Suppressor macrophage (primary cell): ENCODE measurements at regions not wholly inside any gene's neighbourhood (a gene's known extent, or its start where the extent isn't known, plus 50 kb on each side); places are given as distances from the start of the nearest gene placed in this dataset.

ENCODE experiments used
- DNase-seq, 4 experiments: peaks; one replicate each; pipeline ENCODE4 v3.0.0-alpha.2; 2020 to 2022

- no peak for DNase-seq
Observed at GRCh38 chr13:105089858-105090643, 1445.4 kb downstream of the EFNB2 start.

- no peak for DNase-seq
Observed at GRCh38 chr13:105087945-105088344, 1447.5 kb downstream of the EFNB2 start.

- no peak for DNase-seq
Observed at GRCh38 chr13:105084931-105085330, 1450.5 kb downstream of the EFNB2 start.

GRCh38 chr13:105083992-105084391 lies 1451.5 kb downstream of the EFNB2 start:
- no peak for DNase-seq

- no peak for DNase-seq
Observed at GRCh38 chr13:105074755-105075154, 1460.7 kb downstream of the EFNB2 start.

GRCh38 chr13:105073041-105073440 lies 1462.4 kb downstream of the EFNB2 start:
- DNase-seq, result no peak

- DNase-seq, result no peak
Observed at GRCh38 chr13:105070452-105070851, 1465.0 kb downstream of the EFNB2 start.

GRCh38 chr13:105069106-105069505 lies 1466.4 kb downstream of the EFNB2 start:
- no peak for DNase-seq

- DNase-seq, result no peak
Observed at GRCh38 chr13:105063676-105064075, 1471.8 kb downstream of the EFNB2 start.

- no peak for DNase-seq
Observed at GRCh38 chr13:105059786-105060185, 1475.7 kb downstream of the EFNB2 start.

- DNase-seq, result no peak
Observed at GRCh38 chr13:105058517-105058916, 1476.9 kb downstream of the EFNB2 start.

GRCh38 chr13:105052711-105053110 lies 1482.8 kb downstream of the EFNB2 start:
- DNase-seq, result no peak

GRCh38 chr13:105050686-105051085 lies 1484.8 kb downstream of the EFNB2 start:
- no peak for DNase-seq

GRCh38 chr13:105048677-105049076 lies 1486.8 kb downstream of the EFNB2 start:
- no peak for DNase-seq

GRCh38 chr13:105047676-105048295 lies 1487.7 kb downstream of the EFNB2 start:
- no peak for DNase-seq

GRCh38 chr13:105037110-105037509 lies 1498.4 kb downstream of the EFNB2 start:
- no peak for DNase-seq

GRCh38 chr13:105035092-105035491 lies 1500.4 kb downstream of the EFNB2 start:
- no peak for DNase-seq

- DNase-seq, result no peak
Observed at GRCh38 chr13:105033999-105034398, 1501.5 kb downstream of the EFNB2 start.

- no peak for DNase-seq
Observed at GRCh38 chr13:105031306-105031705, 1504.2 kb downstream of the EFNB2 start.

GRCh38 chr13:105030851-105031250 lies 1504.6 kb downstream of the EFNB2 start:
- DNase-seq, result no peak

- no peak for DNase-seq
Observed at GRCh38 chr13:105019073-105019472, 1516.4 kb downstream of the EFNB2 start.

GRCh38 chr13:105016266-105016665 lies 1519.2 kb downstream of the EFNB2 start:
- DNase-seq, result peak in 2 of 4 experiments; percentile 29 to 34

- no peak for DNase-seq
Observed at GRCh38 chr13:105008604-105009003, 1526.9 kb downstream of the EFNB2 start.

- DNase-seq, result no peak
Observed at GRCh38 chr13:105007166-105007808, 1528.2 kb downstream of the EFNB2 start.
